ENCODE measurements at regions not wholly inside any gene's neighbourhood (a gene's known extent, or its start where the extent isn't known, plus 50 kb on each side); places are given as distances from the start of the nearest gene placed in this dataset.

- H3K4me2 ChIP-seq (replicated peaks; ENCODE audit: low read depth, low read length, poor library complexity, severe bottlenecking) = no peak overlapping the region
- no peaks in the 10 kb centered on the region for H3K27me3 ChIP-seq (replicated peaks in 1 of 4; ENCODE audit: control extremely low read depth in 1 of 4, control insufficient read depth in 3 of 4, insufficient read depth in 4 of 4, low read length in 3 of 4)
- WGBS (ENCODE audit: insufficient coverage) = no CpG with 5 or more reads among the region's 5 CpGs
- H2AFZ ChIP-seq (ENCODE audit: insufficient read depth, low read depth, low read length, poor library complexity, severe bottlenecking) = no peak overlapping the region
- intact Hi-C loops (cut with micrococcal nuclease) = no loop called here
- no peaks in the 10 kb centered on the region for H3K4me1 ChIP-seq (ENCODE audit: control insufficient read depth in 2 of 2, insufficient read depth in 2 of 2, low read length in 2 of 2)
- ChIA-PET CTCF (interaction anchor here (0.7 kb wide), 1 partner anchor 403 kb away, joined by 3 read pairs; no protein-coding TSS in a partner anchor), POLR2A (no interaction called here)
- no peak overlapping the region for H3K27ac ChIP-seq (ENCODE audit: low read length in 2 of 2)
- Mint-ChIP-seq H3K27ac (no peak overlapping the region), H3K4me3 (no peak overlapping the region), H3K27me3 (no peaks in the 10 kb centered on the region), H3K9me3 (ENCODE audit: insufficient read depth) (peaks cover 2% of the 10 kb centered on the region), H3K4me1 (no peaks in the 10 kb centered on the region)
- no peak overlapping the region for H3K9ac ChIP-seq (ENCODE audit: low read length)
- ATAC-seq (ENCODE audit: low read depth) = no peak
- H3K4me3 ChIP-seq (ENCODE audit: control extremely low read depth in 1 of 5, extremely low read depth in 1 of 5, insufficient read depth in 1 of 5, low read depth in 2 of 5, low read length in 4 of 5) = no peak overlapping the region
- no peaks in the 10 kb centered on the region for H3K79me2 ChIP-seq (ENCODE audit: control insufficient read depth, insufficient read depth, low read length)
- no peak for TF ChIP-seq EZH2 (IDR thresholded peaks at IDR 0.05; ENCODE audit: borderline replicate concordance, insufficient read depth, low read depth, low read length, poor library complexity, severe bottlenecking)
- TF ChIP-seq, protein P1, sequence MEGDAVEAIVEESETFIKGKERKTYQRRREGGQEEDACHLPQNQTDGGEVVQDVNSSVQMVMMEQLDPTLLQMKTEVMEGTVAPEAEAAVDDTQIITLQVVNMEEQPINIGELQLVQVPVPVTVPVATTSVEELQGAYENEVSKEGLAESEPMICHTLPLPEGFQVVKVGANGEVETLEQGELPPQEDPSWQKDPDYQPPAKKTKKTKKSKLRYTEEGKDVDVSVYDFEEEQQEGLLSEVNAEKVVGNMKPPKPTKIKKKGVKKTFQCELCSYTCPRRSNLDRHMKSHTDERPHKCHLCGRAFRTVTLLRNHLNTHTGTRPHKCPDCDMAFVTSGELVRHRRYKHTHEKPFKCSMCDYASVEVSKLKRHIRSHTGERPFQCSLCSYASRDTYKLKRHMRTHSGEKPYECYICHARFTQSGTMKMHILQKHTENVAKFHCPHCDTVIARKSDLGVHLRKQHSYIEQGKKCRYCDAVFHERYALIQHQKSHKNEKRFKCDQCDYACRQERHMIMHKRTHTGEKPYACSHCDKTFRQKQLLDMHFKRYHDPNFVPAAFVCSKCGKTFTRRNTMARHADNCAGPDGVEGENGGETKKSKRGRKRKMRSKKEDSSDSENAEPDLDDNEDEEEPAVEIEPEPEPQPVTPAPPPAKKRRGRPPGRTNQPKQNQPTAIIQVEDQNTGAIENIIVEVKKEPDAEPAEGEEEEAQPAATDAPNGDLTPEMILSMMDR (IDR thresholded peaks at IDR 0.05) = no peak
- H3K36me3 ChIP-seq (replicated peaks in 1 of 2; ENCODE audit: control extremely low read depth in 1 of 2, control insufficient read depth in 1 of 2, extremely low read depth in 1 of 2, insufficient read depth in 2 of 2, low read length in 1 of 2) = no peaks in the 10 kb centered on the region
- no peak for DNase-seq
- H3K9me3 ChIP-seq (ENCODE audit: control extremely low read depth in 1 of 3, control insufficient read depth in 2 of 3, insufficient read depth in 1 of 3, low read length in 2 of 3) = peaks cover 0 to 3% (median 0%) of the 10 kb centered on the region in 3 donors
- H4K20me1 ChIP-seq (ENCODE audit: control insufficient read depth, insufficient read depth, low read length, poor library complexity, severe bottlenecking) = no peaks in the 10 kb centered on the region
Observed at GRCh38 chr17:13106171-13106570, 88.3 kb upstream of the ELAC2 start.

DNA sequence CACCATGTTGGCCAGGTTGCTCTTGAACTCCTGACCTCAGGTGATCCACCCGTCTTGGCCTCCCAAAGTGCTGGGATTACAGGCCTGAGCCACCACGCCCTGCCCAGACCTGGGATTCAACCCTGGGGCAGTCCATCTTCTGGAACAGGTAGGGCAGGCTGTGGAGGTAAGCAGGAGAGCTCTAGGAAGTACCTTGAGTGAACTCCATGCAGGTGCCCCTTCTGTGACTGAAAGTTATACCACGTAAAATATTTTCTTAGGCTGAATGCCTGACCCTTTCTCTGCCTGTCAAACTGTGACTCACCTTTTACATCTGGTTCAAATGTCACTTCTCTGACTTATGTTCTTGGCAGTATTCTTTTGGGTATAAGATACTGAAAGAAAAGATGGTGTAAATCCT is 86.7 kb upstream of the ELAC2 start:
- H3K9me3 ChIP-seq (ENCODE audit: control extremely low read depth in 1 of 3, control insufficient read depth in 2 of 3, insufficient read depth in 1 of 3, low read length in 2 of 3) = peaks cover 0 to 3% (median 0%) of the 10 kb centered on the region in 3 donors
- H3K79me2 ChIP-seq (ENCODE audit: control insufficient read depth, insufficient read depth, low read length) = no peaks in the 10 kb centered on the region
- Mint-ChIP-seq H3K9me3 (ENCODE audit: insufficient read depth) (peaks cover 2% of the 10 kb centered on the region), H3K27me3 (no peaks in the 10 kb centered on the region), H3K27ac (no peak overlapping the region), H3K4me1 (no peaks in the 10 kb centered on the region), H3K4me3 (no peak overlapping the region)
- H3K27ac ChIP-seq (ENCODE audit: low read length in 2 of 2) = no peak overlapping the region
- no peaks in the 10 kb centered on the region for H3K4me1 ChIP-seq (ENCODE audit: control insufficient read depth in 2 of 2, insufficient read depth in 2 of 2, low read length in 2 of 2)
- ChIA-PET POLR2A (no interaction called here), CTCF (no interaction called here)
- no peak overlapping the region for H3K4me3 ChIP-seq (ENCODE audit: control extremely low read depth in 1 of 5, extremely low read depth in 1 of 5, insufficient read depth in 1 of 5, low read depth in 2 of 5, low read length in 4 of 5)
- no peaks in the 10 kb centered on the region for H3K36me3 ChIP-seq (replicated peaks in 1 of 2; ENCODE audit: control extremely low read depth in 1 of 2, control insufficient read depth in 1 of 2, extremely low read depth in 1 of 2, insufficient read depth in 2 of 2, low read length in 1 of 2)
- intact Hi-C loops (cut with micrococcal nuclease) = no loop called here
- DNase-seq = no peak
- H3K9ac ChIP-seq (ENCODE audit: low read length) = no peak overlapping the region
- ATAC-seq (ENCODE audit: low read depth) = no peak
- 77% methylated on average over 3 of the region's 3 CpGs for WGBS (ENCODE audit: insufficient coverage)
- no peak overlapping the region for H2AFZ ChIP-seq (ENCODE audit: insufficient read depth, low read depth, low read length, poor library complexity, severe bottlenecking)
- no peaks in the 10 kb centered on the region for H3K27me3 ChIP-seq (replicated peaks in 1 of 4; ENCODE audit: control extremely low read depth in 1 of 4, control insufficient read depth in 3 of 4, insufficient read depth in 4 of 4, low read length in 3 of 4)
- no peak for TF ChIP-seq EZH2 (IDR thresholded peaks at IDR 0.05; ENCODE audit: borderline replicate concordance, insufficient read depth, low read depth, low read length, poor library complexity, severe bottlenecking)
- TF ChIP-seq, protein P1 (IDR thresholded peaks at IDR 0.05) = no peak
- no peaks in the 10 kb centered on the region for H4K20me1 ChIP-seq (ENCODE audit: control insufficient read depth, insufficient read depth, low read length, poor library complexity, severe bottlenecking)
- no peak overlapping the region for H3K4me2 ChIP-seq (replicated peaks; ENCODE audit: low read depth, low read length, poor library complexity, severe bottlenecking)
